Endothelial cell (in vitro differentiated cells): ENCODE measurements at regions not wholly inside any gene's neighbourhood (a gene's known extent, or its start where the extent isn't known, plus 50 kb on each side); places are given as distances from the start of the nearest gene placed in this dataset. TPM values are rescaled to one million over a fixed set of nuclear protein-coding genes. Genes with fewer than 3 reads are reported as not detected.

Source experiments
- DNase-seq: peaks from one replicate; pipeline ENCODE4 v3.0.0; 2021; ENCODE audit warnings: low spot score
- H3K27ac Mint-ChIP-seq: one replicate; pipeline ENCODE4 v1.8.0; 2021; ENCODE audit warnings: mixed read lengths, inconsistent platforms; ENCODE audit not compliant: unreplicated experiment
- H3K27me3 Mint-ChIP-seq: one replicate; pipeline ENCODE4 v1.8.0; 2021; ENCODE audit warnings: mild to moderate bottlenecking, moderate library complexity, mixed read lengths, inconsistent platforms; ENCODE audit not compliant: unreplicated experiment
- H3K36me3 Mint-ChIP-seq: one replicate; pipeline ENCODE4 v1.8.0; 2021; ENCODE audit warnings: mild to moderate bottlenecking, low read depth, mixed read lengths, inconsistent platforms; ENCODE audit not compliant: unreplicated experiment
- H3K4me1 Mint-ChIP-seq: one replicate; pipeline ENCODE4 v1.8.0; 2021; ENCODE audit warnings: mild to moderate bottlenecking, mixed read lengths, inconsistent platforms; ENCODE audit not compliant: unreplicated experiment
- H3K4me3 Mint-ChIP-seq: one replicate; pipeline ENCODE4 v1.8.0; 2021; ENCODE audit warnings: mild to moderate bottlenecking, mixed read lengths, inconsistent platforms; ENCODE audit not compliant: unreplicated experiment
- H3K9me3 Mint-ChIP-seq: one replicate; pipeline ENCODE4 v1.8.0; 2021; ENCODE audit warnings: mixed read lengths, inconsistent platforms; ENCODE audit not compliant: unreplicated experiment
- microRNA-seq: library from miRNA; unstranded; fragments of <30 nt; microRNA quantifications from one replicate; pipeline ENCODE4, GENCODE V29; 2020; ENCODE audit not compliant: unreplicated experiment
- TF ChIP-seq, protein P1 (sequence below): fragments of 200-600 bp; sonication (generic); IDR thresholded peaks from one replicate; pipeline ENCODE4 v1.5.0; 2021; ENCODE audit warnings: antibody characterized with exemption; ENCODE audit not compliant: unreplicated experiment

DNA sequence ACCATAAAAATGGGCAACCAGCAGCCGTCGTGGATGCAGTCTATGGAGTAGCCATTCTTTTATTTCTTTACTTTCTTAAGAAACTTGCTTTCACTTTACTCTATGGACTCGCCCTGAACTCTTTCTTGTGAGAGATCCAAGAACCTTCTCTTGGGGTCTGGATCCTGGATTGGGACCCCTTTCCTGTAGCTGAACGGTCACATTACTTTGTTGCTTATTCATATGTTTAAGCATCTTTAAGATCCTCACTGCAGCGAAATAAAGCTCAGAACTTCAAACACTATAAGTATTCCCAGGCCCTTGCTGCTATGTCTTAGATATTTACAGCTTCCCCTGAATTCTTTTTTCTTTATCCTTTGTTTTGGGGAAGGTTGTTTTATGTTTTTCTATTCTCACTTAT lies 187.8 kb upstream of the DDI1 start:
- no peaks in the 10 kb centered on the region for H3K9me3 Mint-ChIP-seq
- no peaks in the 10 kb centered on the region for H3K27me3 Mint-ChIP-seq
- DNase-seq: no peak
- H3K27ac Mint-ChIP-seq: no peak overlapping the region
- H3K4me3 Mint-ChIP-seq: no peak overlapping the region
- H3K4me1 Mint-ChIP-seq: no peaks in the 10 kb centered on the region
- no peaks in the 10 kb centered on the region for H3K36me3 Mint-ChIP-seq
- TF ChIP-seq, protein P1, sequence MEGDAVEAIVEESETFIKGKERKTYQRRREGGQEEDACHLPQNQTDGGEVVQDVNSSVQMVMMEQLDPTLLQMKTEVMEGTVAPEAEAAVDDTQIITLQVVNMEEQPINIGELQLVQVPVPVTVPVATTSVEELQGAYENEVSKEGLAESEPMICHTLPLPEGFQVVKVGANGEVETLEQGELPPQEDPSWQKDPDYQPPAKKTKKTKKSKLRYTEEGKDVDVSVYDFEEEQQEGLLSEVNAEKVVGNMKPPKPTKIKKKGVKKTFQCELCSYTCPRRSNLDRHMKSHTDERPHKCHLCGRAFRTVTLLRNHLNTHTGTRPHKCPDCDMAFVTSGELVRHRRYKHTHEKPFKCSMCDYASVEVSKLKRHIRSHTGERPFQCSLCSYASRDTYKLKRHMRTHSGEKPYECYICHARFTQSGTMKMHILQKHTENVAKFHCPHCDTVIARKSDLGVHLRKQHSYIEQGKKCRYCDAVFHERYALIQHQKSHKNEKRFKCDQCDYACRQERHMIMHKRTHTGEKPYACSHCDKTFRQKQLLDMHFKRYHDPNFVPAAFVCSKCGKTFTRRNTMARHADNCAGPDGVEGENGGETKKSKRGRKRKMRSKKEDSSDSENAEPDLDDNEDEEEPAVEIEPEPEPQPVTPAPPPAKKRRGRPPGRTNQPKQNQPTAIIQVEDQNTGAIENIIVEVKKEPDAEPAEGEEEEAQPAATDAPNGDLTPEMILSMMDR: no peak

DNA sequence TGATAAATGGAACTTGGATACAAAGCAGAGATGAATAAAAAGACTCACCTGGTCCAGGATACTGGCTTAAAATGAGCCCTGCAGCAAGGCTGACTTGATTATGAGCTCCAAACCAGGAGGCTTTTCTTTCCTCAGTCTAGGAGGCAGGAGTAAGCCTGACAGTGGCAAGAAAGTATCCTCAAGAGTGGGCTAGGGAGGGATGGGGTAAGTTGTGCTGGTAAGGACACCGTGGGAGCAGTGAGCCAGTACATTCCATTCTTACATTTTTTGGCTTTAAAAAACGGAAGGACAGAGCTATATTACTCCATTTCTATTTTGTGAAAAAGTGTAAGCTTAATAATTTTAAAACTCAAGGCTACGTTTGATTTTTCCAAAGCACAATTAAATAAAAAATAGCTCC lies 187.1 kb upstream of the DDI1 start:
- DNase-seq: no peak
- Mint-ChIP-seq H3K36me3 (no peaks in the 10 kb centered on the region), H3K27ac (no peak overlapping the region), H3K4me3 (no peak overlapping the region), H3K27me3 (no peaks in the 10 kb centered on the region), H3K4me1 (no peaks in the 10 kb centered on the region), H3K9me3 (no peaks in the 10 kb centered on the region)
- TF ChIP-seq, protein P1: no peak

DNA sequence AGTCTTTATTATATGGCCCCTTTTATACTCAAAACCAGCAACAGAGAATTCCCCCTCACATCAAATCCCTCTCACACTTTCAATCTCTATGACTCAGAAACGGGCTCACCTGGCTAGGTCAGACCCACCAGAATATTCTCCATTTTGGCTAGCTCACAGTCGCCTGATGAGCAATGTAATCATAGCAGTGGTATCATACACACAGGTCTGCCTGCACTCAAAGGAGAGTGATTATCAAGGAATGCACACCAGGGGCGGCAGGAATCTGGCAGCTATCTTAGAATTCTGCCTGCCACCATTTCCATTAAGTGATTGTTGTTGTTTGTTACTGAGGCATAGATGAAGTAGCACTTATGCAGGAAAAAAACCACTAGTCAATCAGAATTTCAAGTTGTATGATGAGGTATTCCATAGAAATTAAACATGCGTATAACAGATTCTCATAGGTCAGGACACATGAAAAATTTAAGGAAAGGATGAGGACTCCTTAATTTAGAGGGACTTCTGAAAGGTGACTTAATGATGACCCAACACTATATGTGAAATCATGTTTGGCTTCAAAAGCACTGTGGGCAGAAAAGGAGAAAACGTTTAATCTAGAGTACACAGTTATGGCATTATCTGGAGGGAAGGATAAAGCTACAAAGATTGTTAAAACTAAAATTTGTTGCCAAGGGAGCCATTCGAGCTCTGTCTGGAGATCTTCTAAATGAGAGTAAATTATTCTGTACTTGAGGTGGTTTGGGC lies 185.8 kb upstream of the DDI1 start:
- DNase-seq: no peak
- Mint-ChIP-seq H3K27me3 (no peaks in the 10 kb centered on the region), H3K27ac (no peak overlapping the region), H3K4me3 (no peak overlapping the region), H3K36me3 (no peaks in the 10 kb centered on the region), H3K4me1 (no peaks in the 10 kb centered on the region), H3K9me3 (no peaks in the 10 kb centered on the region)
- TF ChIP-seq, protein P1: no peak

DNA sequence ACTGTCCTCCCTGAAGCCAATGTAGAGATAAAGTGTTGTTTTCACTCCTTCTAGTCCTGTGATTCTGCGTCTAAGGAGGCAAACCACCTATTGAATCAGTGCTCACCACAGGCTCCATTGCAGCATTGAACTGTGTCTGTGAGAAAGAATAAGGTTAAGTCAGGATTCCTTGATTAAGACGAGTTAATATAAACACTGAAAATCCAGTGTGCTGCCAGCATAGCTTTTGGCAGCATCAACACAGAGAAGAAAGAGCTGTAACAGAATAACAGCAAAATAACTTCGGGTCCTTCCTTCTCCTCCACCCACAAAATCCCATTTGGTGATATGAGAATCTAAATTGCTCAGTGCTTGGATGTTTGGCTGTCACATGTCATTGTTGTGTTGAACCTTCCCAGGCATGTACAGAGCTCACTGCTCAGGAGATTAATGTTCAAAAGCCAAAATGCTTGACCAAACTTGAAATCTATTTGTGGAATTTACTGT lies 185.2 kb upstream of the DDI1 start:
- no peaks in the 10 kb centered on the region for H3K4me1 Mint-ChIP-seq
- H3K27me3 Mint-ChIP-seq: no peaks in the 10 kb centered on the region
- no peaks in the 10 kb centered on the region for H3K9me3 Mint-ChIP-seq
- DNase-seq: no peak
- no peak overlapping the region for H3K4me3 Mint-ChIP-seq
- H3K27ac Mint-ChIP-seq: no peak overlapping the region
- no peaks in the 10 kb centered on the region for H3K36me3 Mint-ChIP-seq
- TF ChIP-seq, protein P1: no peak

Small RNA genes in the stretch of these regions (microRNA-seq; reads per million reads assigned to microRNA genes)
- not detected for gene MIR4693
